ENCODE measurements at regions not wholly inside any gene's neighbourhood (a gene's known extent, or its start where the extent isn't known, plus 50 kb on each side); places are given as distances from the start of the nearest gene placed in this dataset.

- Histone ChIP-seq H3K36me3 (ENCODE audit: control insufficient read depth, insufficient read depth, low read length) (no peaks in the 10 kb centered on the region), H3K4me3 (ENCODE audit: low read depth, low read length) (no peak overlapping the region), H3K27me3 (ENCODE audit: control insufficient read depth, insufficient read depth, low read length) (no peaks in the 10 kb centered on the region)
- TF ChIP-seq, protein P1, sequence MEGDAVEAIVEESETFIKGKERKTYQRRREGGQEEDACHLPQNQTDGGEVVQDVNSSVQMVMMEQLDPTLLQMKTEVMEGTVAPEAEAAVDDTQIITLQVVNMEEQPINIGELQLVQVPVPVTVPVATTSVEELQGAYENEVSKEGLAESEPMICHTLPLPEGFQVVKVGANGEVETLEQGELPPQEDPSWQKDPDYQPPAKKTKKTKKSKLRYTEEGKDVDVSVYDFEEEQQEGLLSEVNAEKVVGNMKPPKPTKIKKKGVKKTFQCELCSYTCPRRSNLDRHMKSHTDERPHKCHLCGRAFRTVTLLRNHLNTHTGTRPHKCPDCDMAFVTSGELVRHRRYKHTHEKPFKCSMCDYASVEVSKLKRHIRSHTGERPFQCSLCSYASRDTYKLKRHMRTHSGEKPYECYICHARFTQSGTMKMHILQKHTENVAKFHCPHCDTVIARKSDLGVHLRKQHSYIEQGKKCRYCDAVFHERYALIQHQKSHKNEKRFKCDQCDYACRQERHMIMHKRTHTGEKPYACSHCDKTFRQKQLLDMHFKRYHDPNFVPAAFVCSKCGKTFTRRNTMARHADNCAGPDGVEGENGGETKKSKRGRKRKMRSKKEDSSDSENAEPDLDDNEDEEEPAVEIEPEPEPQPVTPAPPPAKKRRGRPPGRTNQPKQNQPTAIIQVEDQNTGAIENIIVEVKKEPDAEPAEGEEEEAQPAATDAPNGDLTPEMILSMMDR (IDR thresholded peaks at IDR 0.05; ENCODE audit: insufficient read depth, low read length, severe bottlenecking) = no peak
- DNase-seq (ENCODE audit: low read depth) (no peak), FAIRE-seq (no peak)
Observed at GRCh38 chr6:21902628-21903169, 309.1 kb downstream of the SOX4 start.

GRCh38 chr6:21905531-21905930, 312.0 kb downstream of the SOX4 start:
- TF ChIP-seq, protein P1 (IDR thresholded peaks at IDR 0.05; ENCODE audit: insufficient read depth, low read length, severe bottlenecking) = no peak
- FAIRE-seq (no peak), DNase-seq (ENCODE audit: low read depth) (no peak)
- Histone ChIP-seq H3K27me3 (ENCODE audit: control insufficient read depth, insufficient read depth, low read length) (no peaks in the 10 kb centered on the region), H3K36me3 (ENCODE audit: control insufficient read depth, insufficient read depth, low read length) (no peaks in the 10 kb centered on the region), H3K4me3 (ENCODE audit: low read depth, low read length) (no peak overlapping the region)

GRCh38 chr6:21906826-21907225, 313.3 kb downstream of the SOX4 start:
- TF ChIP-seq, protein P1 (IDR thresholded peaks at IDR 0.05; ENCODE audit: insufficient read depth, low read length, severe bottlenecking) = no peak
- H3K36me3 ChIP-seq (ENCODE audit: control insufficient read depth, insufficient read depth, low read length) = no peaks in the 10 kb centered on the region
- DNase-seq (ENCODE audit: low read depth) = peak; percentile 89
- no peak for FAIRE-seq
- H3K27me3 ChIP-seq (ENCODE audit: control insufficient read depth, insufficient read depth, low read length) = no peaks in the 10 kb centered on the region
- H3K4me3 ChIP-seq (ENCODE audit: low read depth, low read length) = no peak overlapping the region

DNA sequence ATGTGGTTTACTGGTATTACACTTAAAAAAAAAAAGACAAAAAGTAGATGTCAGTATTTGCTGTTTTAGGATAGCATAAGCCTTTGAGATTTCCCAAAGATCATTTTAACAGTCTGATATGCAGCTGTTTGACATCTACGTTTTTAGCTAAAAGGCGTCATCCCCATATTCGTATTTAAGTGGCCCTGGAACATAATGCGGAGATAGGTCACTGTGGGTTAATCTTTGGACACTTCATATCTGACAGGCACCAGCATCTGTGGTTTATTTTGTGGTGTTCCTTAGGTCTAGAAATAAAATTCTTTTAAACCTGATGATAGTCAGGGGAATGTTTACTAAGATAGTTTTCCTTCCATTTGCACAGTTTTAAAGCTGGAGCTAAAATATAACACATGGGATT, 313.7 kb downstream of the SOX4 start:
- H3K27me3 ChIP-seq (ENCODE audit: control insufficient read depth, insufficient read depth, low read length) = no peaks in the 10 kb centered on the region
- TF ChIP-seq, protein P1 (IDR thresholded peaks at IDR 0.05; ENCODE audit: insufficient read depth, low read length, severe bottlenecking) = no peak
- DNase-seq (ENCODE audit: low read depth) = no peak
- FAIRE-seq = no peak
- no peak overlapping the region for H3K4me3 ChIP-seq (ENCODE audit: low read depth, low read length)
- H3K36me3 ChIP-seq (ENCODE audit: control insufficient read depth, insufficient read depth, low read length) = no peaks in the 10 kb centered on the region

GRCh38 chr6:21908161-21908848, 314.8 kb downstream of the SOX4 start:
- no peak for FAIRE-seq

More at GRCh38 chr6:21908161-21908848, 314.8 kb downstream of the SOX4 start:
- no peak for DNase-seq (ENCODE audit: low read depth)
- TF ChIP-seq, protein P1 (IDR thresholded peaks at IDR 0.05; ENCODE audit: insufficient read depth, low read length, severe bottlenecking) = no peak
- Histone ChIP-seq H3K27me3 (ENCODE audit: control insufficient read depth, insufficient read depth, low read length) (no peaks in the 10 kb centered on the region), H3K4me3 (ENCODE audit: low read depth, low read length) (no peak overlapping the region), H3K36me3 (ENCODE audit: control insufficient read depth, insufficient read depth, low read length) (no peaks in the 10 kb centered on the region)

All from bronchial epithelial cell (primary cell).